ENCODE measurements at regions not wholly inside any gene's neighbourhood (a gene's known extent, or its start where the extent isn't known, plus 50 kb on each side); places are given as distances from the start of the nearest gene placed in this dataset.

- no peak for DNase-seq
Observed at GRCh38 chr7:41878309-41879295, 175.7 kb upstream of the INHBA start.

- DNase-seq = no peak
Observed at GRCh38 chr7:41877118-41877517, 174.2 kb upstream of the INHBA start.

GRCh38 chr7:41875513-41875912, 172.6 kb upstream of the INHBA start:
- DNase-seq = no peak

DNA sequence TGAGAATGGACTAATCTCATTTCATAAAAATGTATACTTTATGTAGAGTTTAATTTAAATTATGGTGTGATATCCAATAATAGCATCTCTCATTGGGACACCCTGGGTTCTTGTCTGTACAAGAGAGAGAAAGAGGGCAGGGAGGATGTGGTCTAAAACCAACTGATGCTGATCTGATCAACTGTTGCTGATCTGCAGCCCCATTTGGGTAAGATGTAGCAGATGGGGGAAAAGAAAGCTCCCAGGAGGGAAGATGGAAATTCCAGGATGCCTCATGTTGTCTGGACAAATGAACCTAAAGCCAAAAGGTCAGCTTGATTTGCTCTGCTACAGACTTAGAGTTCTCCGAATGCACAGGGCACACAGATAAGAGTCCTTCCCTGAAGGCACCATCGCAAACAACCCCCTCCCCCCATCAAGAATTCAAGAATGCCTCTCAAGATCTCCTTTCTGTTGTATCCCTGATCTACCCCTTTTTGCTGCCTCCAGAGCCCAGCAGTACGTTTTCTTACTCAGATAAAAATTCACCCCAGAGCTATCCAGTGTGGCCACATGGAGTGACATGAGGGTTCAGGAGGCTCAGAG, 171.4 kb upstream of the INHBA start:
- DNase-seq = no peak

DNA sequence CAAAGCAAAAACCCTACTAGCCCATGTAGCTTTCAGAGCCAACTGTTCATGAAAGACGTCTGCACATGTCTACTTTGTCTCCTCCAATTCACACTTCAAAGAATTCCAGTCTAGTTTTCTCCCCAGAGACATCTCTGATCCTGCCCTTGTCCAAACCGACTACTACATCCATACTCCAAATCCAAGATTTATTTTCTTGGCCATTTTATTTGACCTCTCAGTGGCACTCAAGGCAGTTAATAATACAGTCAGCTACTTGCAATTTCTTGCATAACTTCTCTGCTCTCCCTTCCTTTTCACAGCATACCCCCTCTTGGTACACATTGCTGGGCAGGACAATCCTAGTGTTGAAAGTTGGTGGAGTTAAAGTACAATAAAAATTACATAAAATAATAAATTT, 170.9 kb upstream of the INHBA start:
- no peak for DNase-seq

DNA sequence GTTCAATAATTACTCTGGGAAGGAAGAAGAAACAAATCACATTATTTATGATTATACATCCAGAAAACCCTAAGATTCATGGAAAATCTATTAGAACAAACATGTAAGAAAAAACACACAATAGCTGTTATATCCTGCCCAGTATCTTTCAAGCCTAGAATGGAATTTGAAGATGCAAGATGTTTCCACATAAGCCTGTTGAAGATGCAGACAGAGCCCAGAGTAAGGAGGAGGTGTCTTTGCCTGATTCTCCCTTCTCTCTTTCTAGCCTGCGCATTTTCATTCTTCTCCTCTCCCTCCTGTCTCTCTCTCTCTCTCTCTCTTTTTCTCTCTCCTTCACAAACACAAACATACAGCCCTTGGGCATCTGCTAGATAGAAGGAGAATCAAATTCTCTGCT, 170.1 kb upstream of the INHBA start:
- DNase-seq = no peak

- DNase-seq = no peak
Observed at GRCh38 chr7:41870461-41871138, 167.7 kb upstream of the INHBA start.

DNA sequence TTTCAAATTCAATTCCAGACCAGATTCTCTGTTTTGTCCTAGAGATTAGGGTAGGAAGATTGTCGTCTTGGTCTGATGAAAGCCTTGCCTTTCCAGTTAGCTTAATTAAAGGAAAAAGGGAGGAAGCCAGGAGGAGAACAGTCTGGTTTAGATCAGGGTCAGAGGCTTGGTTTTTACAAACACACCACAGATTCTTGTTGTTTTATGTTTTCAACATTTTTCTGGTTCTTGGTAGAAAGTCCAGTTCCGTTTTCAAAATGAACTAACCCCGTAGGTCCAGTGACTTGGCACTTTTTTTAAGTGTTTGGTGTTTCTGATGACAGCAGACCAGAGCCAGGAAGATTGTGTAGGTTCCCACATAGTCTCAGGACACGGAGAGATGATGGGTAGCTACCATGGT, 167.1 kb upstream of the INHBA start:
- no peak for DNase-seq

DNA sequence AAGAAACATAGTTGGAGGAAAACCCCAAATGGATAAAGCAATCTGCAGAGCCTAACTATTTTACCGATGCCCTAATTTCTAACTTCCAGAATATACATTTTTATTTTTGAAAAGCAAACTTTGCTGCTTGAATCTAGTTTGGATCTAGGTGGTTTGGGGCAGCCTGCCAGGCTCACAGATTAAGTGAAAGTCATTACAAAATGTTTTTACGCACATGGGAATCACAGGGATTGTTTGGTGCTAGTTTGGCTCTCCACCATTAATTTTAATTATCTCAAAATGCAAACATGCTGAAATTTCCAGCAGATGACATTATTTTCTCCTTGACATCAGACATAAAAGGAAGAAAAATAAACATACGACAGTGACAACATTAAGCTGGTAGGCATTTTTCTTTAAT, 166.7 kb upstream of the INHBA start:
- peak; percentile 19 for DNase-seq

DNA sequence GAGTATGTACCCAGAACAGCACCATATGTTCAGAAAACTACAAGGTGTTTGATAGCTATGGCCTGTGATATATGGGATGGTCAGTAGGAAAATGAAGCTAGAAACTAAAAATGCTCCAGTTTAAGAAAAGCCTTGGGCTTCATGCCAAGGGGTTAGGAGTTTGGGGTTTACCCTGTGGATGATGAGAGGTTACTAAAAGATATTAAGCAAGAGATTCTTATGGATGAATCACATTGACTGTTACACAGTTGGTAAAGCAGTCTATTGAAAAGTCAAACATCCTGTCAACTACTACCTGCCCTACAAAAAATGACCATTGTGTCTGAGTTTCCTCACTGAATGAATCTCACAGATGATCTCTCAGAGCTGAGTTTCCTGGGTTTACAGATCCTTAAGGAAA, 166.2 kb upstream of the INHBA start:
- DNase-seq = no peak

DNA sequence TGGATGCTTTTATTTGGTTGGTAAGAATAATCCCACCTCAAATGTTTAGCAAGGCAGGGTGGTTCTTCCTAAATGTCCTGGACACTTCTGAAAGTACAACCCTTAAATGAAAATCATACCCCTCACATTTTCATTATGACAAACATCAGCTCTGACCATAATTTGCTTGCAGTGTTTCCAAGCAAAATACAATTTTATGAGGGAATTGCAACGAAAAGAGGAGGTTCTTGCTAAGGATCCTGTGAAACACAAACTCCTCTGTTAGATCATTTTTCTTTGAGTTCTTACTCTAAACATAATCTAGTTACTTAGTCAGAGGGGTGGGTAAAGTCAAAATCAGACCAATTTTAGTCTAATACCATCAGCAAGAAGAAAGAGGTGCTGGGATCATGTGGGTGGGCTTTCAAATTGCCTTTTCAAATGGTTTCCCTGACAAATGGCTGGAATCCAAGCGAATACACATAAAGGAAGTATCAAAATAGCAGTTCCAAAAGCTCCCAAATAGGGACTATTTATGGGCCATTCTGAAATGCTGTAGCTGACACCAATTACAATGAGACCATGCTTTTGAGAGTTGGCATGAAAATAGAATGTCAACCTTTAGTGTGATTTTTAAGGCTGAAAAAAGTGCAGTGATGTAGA, 164.9 kb upstream of the INHBA start:
- DNase-seq = no peak

DNA sequence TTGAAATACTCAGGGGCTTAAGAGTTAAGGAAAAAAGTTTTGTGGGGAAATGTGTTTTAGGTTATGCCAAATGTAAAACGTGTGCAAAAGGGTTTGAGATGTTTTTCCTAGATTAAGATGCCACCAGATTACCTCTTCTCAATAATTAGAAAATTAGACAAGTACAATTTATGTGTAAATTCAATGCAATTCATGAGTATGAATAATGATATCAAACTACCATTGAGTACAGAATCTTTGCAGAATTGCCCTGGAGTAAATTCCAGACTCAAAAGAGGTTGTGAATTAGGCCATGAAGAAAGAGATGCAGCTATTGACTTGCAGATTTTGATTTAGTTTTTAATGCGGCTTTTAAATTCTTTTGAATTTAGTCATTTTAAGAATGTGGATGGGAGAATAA, 159.4 kb upstream of the INHBA start:
- DNase-seq = no peak

GRCh38 chr7:41861642-41862041, 158.8 kb upstream of the INHBA start:
- DNase-seq = no peak

DNA sequence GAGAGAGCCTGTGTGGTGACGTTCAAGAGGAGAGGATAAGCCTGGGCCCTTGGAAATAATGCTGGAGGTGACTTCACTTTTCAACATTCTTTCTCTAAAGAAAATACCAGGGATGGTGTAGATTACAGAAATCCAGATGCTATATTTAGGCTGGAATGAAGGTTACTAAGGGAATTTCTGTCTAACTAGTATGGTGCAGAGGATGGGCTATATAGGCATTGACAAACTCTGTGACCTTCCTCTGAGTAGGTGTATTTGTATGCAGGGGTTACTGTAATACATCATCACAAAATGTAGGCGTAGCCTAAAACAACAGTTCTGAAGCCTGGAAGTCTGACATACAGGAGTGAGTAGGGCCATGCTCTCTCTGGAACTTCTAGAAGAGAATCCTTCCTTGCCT, 155.3 kb upstream of the INHBA start:
- no peak for DNase-seq

DNA sequence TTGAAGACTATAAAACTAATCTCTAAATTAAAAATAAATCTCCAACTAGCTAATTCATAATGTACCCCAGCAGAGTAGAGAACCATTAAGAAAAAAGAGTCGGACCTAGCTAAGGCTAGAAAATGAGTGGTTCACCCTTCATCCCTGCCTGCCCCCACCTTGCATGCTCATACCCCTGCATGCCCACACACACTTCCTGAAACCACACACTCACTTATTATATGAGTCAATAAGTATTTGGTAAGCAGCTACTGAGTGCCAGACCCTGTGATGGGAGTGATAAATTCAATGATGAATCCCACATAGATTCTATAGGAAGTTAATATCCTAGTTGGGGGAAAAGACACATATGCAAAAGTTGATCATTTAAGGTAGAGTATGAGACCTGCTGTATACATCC, 152.9 kb upstream of the INHBA start:
- no peak for DNase-seq

- no peak for DNase-seq
Observed at GRCh38 chr7:41847606-41848005, 144.7 kb upstream of the INHBA start.

GRCh38 chr7:41847151-41847550, 144.3 kb upstream of the INHBA start:
- no peak for DNase-seq

- no peak for DNase-seq
Observed at GRCh38 chr7:41842956-41843355, 140.1 kb upstream of the INHBA start.

DNA sequence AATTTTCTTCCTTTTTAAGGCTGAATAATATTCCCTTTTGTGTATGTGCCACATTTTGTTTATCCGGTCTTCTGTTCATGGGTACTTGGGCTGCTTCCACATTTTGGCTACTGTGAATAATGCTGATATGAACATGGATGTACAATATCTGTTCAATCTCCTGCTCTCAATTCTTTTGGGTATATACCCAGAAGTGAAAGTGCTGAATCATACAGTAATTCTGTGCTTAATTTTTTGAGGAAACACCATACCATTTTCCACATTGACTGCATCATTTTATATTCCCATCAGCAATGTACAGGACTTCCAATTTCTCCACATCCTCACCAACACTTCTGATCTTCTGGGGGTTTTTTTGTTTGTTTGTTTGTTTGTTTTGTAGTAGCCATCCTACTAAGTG, 135.0 kb upstream of the INHBA start:
- DNase-seq = no peak

DNA sequence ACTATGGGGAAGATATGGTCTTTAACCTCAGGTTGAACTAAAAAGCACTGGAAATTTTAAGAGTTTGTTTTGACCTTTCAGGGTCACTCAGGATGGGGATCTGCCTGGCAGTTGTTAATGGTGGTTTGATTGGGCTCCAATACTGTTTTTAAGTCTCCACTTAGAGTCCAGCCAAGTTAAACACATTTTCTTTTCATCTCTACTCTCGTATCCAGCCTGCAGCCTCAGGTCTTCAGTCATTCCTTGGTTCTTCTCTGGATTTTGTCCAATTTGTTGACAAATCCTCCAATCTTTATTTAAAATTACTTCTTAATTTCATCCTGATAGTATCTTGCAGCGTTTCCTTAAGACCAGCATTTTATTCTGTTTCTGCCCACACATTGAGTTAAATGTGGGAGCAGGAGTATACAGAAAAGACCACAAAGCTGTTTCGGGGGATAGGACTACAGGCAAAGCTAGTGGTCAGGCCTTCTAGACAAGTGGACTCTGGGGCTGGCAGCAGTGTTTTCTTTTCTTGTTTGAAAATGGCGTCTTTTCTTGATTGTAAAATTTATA, 133.2 kb upstream of the INHBA start:
- DNase-seq = no peak

- DNase-seq = no peak
Observed at GRCh38 chr7:41834805-41835694, 132.2 kb upstream of the INHBA start.
